ENCODE measurements at regions not wholly inside any gene's neighbourhood (a gene's known extent, or its start where the extent isn't known, plus 50 kb on each side); places are given as distances from the start of the nearest gene placed in this dataset.

DNA sequence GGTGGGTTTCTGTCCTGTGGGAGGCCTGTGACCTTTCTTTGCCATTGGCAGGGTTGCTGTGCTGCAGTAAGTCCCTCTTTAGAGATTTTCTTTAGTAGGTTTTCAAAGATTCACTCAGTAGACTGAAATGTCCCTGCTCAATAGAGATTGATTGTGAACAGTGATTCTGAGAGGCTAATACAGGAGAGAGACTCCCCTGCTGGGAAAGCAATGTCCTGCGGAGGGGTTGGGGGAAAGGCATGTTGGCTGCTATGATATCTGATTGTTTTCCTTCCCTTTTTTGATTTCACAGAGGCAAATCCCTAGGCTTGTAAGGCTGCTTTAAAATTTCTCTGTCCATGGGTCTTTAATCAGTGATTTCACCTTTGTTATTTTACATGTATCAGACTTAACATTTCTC lies 589.9 kb downstream of the ADGRL2 start:
- TF ChIP-seq SIN3A (IDR thresholded peaks at IDR 0.05; ENCODE audit: borderline replicate concordance, insufficient read depth, low read length) (no peak), POLR2AphosphoS5 (IDR thresholded peaks at IDR 0.05; ENCODE audit: low read depth, low read length) (no peak)
